Neural progenitor cell (in vitro differentiated cells): ENCODE measurements at regions not wholly inside any gene's neighbourhood (a gene's known extent, or its start where the extent isn't known, plus 50 kb on each side); places are given as distances from the start of the nearest gene placed in this dataset.

Experiments
- CTCF ChIP-seq: fragments of 200-600 bp; sonication (generic); IDR thresholded peaks from 2 replicates; pipeline ENCODE4 v1.5.1; 2017; ENCODE audit warnings: antibody characterized with exemption, mild to moderate bottlenecking
- EZH2phosphoT487 ChIP-seq: fragments of 200-600 bp; sonication (generic); IDR thresholded peaks from 2 replicates; pipeline ENCODE4 v1.6.1; 2017; ENCODE audit warnings: antibody characterized with exemption

GRCh38 chr22:48327721-48328120, 1500.0 kb downstream of the BRD1 start:
- no peak for TF ChIP-seq CTCF
- TF ChIP-seq EZH2phosphoT487: no peak
